ENCODE measurements at regions not wholly inside any gene's neighbourhood (a gene's known extent, or its start where the extent isn't known, plus 50 kb on each side); places are given as distances from the start of the nearest gene placed in this dataset.

DNA sequence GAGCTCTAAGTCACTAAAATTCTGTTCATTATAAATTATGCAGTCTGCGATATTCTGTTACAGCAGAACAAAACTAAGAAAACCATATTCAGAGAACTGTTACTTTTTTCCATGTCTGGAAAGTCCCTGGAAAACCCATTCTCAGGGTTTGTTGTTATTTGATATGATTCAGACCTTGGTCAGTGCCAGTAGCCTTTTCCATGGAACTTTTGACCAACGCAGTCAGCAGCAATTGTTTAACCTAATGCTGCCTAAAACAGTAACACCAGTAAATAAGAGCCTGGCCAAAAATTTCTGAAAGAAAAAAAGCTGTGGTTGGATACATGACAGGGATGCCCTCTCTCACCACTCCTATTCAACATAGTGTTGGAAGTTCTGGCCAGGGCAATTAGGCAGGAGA lies 402.7 kb downstream of the TBC1D4 start:
- no peak for TF ChIP-seq POLR2A (IDR thresholded peaks at IDR 0.05)
- TF ChIP-seq, protein P1, sequence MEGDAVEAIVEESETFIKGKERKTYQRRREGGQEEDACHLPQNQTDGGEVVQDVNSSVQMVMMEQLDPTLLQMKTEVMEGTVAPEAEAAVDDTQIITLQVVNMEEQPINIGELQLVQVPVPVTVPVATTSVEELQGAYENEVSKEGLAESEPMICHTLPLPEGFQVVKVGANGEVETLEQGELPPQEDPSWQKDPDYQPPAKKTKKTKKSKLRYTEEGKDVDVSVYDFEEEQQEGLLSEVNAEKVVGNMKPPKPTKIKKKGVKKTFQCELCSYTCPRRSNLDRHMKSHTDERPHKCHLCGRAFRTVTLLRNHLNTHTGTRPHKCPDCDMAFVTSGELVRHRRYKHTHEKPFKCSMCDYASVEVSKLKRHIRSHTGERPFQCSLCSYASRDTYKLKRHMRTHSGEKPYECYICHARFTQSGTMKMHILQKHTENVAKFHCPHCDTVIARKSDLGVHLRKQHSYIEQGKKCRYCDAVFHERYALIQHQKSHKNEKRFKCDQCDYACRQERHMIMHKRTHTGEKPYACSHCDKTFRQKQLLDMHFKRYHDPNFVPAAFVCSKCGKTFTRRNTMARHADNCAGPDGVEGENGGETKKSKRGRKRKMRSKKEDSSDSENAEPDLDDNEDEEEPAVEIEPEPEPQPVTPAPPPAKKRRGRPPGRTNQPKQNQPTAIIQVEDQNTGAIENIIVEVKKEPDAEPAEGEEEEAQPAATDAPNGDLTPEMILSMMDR (IDR thresholded peaks at IDR 0.05 in 4 of 5, conservative IDR thresholded peaks at IDR 0.05 in 1 of 5) = no peak

Data from gastrocnemius medialis (tissue), 4 donors.